ENCODE measurements at regions not wholly inside any gene's neighbourhood (a gene's known extent, or its start where the extent isn't known, plus 50 kb on each side); places are given as distances from the start of the nearest gene placed in this dataset.

- TF ChIP-seq POLR2AphosphoS5 (IDR thresholded peaks at IDR 0.05; ENCODE audit: low read depth, low read length) (no peak), PATZ1 (CRISPR knock-in tag; IDR thresholded peaks at IDR 0.05) (no peak), REPIN1 (CRISPR knock-in tag; IDR thresholded peaks at IDR 0.05; ENCODE audit: borderline replicate concordance, low read depth) (no peak), MYPOP (CRISPR knock-in tag; IDR thresholded peaks at IDR 0.05) (no peak), CTCF (CRISPR knock-in tag; IDR thresholded peaks at IDR 0.05) (no peak)
These were observed 304.6 kb downstream of the PTPRU start for GRCh38 chr1:29540801-29541357.
